Left colon (tissue), 2 donors: ENCODE measurements at regions not wholly inside any gene's neighbourhood (a gene's known extent, or its start where the extent isn't known, plus 50 kb on each side); places are given as distances from the start of the nearest gene placed in this dataset.
"Not testable (repeated sequence)": the region's sequence is repeated elsewhere in the genome, so short reads cannot be mapped to it uniquely, and the experiment has no call there.

ENCODE experiments used
- ATAC-seq: fragments of 200-7000 bp; cut with Tn5 transposase; one replicate; pipeline ENCODE4 v1.9.1; 2020; ENCODE audit warnings: mild to moderate bottlenecking, moderate library complexity
- DNase-seq, 2 donors: peaks; one replicate each; pipeline ENCODE4 v3.0.0-alpha.2; 2020
- intact Hi-C, 2 donors: fragments of 100-400 bp; cut with DNase I in 1 of 2; cut with micrococcal nuclease in 1 of 2; formaldehyde crosslinking; loops; one replicate each; pipeline versions ENCODE4 v1.11.2 to v1.14.0; 2022; cut with DNase I, micrococcal nuclease
- donor health status: DM: no; HTN: no; CAD: no.
- donor health status: DM: yes; HTN: yes; CAD: no.

DNA sequence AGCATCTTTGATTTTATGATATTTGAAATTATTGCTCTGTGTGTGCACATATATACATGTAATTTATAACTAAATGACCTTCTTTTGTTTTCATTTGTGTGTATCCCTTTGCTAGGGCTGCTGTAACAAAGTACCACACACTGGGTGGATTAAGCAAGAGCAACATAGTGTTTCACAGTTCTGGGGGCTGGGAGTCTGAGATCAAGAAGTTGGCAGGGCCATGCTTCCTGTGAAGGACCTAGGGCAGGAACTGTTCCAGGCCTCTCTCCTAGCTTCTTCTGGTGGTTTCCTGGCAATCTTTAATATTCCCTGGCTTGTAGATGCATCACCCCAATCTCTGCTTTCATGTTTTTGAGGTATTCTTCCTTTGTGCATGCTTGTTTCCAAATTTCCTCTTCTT is 1043.9 kb downstream of the TSN start:
- no peak for ATAC-seq
- intact Hi-C loops, result no loop called here

DNA sequence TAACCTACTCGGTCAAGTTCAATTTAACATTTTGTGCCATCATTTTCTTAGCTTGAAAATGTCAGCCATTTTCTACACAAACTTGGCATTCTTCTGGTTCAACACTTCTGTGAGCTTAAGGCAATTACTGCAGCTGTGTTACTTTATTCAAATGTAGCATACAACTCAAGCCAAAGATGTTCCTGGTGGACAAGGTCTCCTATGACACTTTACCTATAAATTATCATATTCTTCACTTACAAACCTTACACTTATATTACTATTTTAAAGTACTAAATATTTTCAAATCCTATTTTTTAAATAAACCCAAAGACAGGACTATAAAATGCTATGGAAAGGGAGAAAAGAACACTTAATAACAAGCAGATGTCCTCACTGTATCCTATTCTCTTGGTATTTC is 1045.3 kb downstream of the TSN start:
- DNase-seq (no peak), ATAC-seq (no peak)
- intact Hi-C loops, result no loop called here

More for the DNA sequence above, 1043.9 kb downstream of the TSN start:
- no peak for DNase-seq

DNA sequence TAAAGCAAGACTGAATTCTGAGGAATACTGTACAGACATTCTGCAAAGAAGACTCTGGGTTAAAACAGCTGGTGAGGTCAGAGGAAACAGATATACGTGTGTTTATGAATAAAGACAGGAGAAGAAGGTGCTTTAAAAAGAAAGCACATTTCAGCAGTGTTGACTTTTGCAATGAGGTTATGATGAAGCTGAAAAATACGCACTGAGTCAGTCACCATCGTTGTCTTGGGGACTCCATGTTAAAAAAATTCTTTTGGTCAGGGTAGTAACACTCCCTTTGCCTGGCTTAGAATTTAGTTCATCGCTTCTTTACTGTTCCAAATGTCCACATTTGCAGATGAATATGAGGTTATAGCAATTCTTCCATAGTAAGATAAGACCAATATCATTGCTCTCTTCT is 1049.0 kb downstream of the TSN start:
- DNase-seq (no peak), ATAC-seq (no peak)
- intact Hi-C loops, result no loop called here

DNA sequence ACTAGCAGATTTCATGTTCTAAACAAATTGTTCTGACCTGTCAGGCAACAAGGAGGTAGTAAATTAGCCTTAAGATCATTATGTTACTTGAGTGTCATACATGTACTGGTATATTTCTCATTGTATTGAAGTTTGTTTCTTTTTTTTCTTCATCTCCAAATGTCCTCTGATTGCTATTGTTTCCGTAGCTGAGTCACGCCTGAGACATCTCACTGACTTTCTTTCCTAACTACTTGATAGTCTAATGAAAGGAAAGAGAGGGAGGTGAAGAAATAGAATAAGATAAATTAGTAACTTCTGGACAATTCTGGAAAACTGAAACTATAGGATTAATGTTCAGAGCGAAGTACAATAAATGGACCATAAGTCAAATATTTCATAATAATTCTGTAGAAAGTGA is 1049.9 kb downstream of the TSN start:
- no peak for DNase-seq
- no peak for ATAC-seq
- intact Hi-C loops, result no loop called here

DNA sequence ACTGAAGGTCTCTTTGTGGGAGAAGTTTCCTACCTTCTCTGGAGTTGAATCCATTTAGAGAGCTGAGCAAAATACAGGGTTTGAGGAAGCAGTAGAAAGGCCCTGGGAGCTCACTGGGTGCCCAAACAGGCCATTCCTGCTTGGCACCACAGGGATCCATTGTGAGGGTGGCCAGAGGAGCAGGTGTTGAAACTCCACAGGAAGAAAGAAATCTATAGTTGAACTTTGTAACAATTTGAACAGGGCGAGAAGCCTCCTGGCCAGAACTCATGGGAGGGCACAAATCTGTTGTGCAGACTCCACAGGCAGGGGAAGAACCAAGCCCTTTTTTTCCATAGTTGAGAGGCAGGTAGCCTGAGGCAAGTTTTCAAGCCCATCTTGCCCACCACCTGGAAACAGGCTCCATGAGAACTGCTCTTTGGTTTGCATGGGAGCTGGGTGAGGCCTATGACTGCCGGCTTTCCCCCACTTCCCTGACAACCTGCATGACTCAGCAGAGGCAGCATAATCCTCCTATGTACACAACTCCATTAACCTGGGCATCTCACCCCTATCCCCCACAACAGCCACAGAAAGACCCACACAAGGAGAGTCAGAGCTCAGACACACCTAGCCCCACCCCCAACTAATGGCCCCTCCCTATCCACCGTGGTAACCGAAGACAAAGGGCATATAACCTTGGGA is 1053.0 kb downstream of the TSN start:
- DNase-seq, result no peak
- no peak for ATAC-seq
- intact Hi-C loops, result no loop called here

DNA sequence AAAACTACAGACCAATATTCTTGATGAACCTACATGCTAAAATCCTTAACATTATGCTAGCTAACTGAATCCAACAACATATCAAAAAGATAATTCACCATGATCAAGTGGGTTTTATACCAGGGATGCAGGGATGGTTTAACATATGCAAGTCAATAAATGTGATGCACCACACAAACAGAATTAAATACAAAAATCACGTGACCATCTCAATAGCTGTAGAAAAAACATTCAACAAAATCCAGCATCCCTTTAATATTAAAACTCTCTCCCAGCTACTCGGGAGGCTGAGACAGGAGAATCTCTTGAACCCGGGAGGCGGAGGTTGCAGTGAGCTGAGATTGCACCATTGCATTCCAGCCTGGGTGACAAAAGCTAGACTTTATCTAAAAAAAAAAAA is 1056.8 kb downstream of the TSN start:
- DNase-seq, ATAC-seq, intact Hi-C loops: not testable (repeated sequence)

DNA sequence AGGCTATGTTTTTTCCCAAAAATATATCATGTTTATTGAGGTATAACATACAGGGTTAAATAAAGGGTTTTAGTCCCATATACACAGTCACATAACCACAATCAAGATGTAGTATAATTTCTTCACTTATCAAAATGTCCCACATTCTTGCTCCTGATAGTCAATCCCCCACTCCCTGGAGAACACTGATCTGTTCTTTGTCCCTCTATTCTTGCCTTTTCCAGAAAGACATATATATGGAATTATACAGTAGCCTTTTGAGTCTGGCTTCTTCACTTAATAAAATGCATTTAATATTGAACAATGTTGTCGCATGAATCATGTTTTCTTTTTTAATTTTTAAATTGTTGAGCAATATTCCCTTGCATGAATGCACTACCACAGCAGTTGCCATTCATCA is 1059.7 kb downstream of the TSN start:
- ATAC-seq, result no peak
- DNase-seq, result no peak
- intact Hi-C loops, result no loop called here

DNA sequence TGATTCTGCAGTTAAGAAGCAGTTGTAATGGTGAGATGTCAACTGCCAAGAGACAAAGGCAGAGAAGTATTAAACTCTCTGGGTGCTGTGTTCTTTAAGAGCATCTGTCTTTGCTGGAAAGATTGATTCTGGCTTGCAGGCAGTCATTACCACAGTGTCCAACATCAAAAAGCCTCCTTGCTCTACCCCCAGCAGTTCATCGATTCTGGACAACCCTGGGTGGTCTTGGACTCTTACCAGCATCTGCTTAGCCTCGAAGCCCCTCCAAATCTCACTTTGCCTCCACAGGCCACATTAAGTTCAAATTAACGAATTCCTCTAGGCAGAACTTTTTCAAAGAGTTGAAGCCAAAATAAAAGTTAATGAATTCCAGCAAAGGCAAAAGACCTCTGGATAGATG is 1061.4 kb downstream of the TSN start:
- ATAC-seq (no peak), DNase-seq (no peak)
- intact Hi-C loops, result no loop called here

DNA sequence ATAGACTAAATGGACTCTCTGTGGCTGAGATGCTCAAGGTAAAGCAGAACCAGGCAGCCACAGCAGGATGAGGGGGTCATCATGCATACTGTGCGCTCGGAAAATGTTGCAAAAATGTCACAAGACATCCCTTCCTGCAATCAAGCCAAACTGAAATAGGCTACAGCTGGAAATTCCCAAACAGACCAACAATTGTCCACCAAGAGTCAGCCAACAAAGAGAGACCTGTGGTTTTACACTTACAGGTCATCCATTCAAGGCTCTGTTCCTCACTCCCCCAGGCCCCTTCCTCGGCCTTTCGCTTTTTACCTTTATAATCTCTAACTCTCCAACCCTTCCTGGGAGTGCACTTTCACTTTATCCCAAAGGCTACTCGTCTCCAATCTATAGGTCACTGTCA is 1066.9 kb downstream of the TSN start:
- no peak for ATAC-seq
- intact Hi-C loops, result no loop called here
- no peak for DNase-seq

DNA sequence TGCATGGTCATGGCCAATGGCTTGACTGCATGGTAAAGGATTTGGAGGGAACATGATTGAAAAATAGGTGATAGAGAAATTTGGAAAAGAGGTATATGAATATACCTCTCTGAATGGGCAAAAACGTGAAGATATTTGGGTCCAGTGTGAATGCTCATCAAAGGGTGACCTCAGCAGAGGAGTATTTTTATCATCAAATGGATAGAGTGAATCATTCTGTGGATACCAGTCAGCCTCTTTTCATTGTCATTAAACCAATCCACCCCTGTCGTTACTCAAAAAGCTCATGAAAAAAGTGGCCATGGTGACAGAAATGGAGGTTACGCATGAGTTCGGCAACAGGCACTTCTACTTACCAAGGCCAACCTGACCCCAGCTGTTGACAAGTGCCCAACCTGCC is 1074.7 kb downstream of the TSN start:
- ATAC-seq, result no peak
- intact Hi-C loops, result no loop called here

DNA sequence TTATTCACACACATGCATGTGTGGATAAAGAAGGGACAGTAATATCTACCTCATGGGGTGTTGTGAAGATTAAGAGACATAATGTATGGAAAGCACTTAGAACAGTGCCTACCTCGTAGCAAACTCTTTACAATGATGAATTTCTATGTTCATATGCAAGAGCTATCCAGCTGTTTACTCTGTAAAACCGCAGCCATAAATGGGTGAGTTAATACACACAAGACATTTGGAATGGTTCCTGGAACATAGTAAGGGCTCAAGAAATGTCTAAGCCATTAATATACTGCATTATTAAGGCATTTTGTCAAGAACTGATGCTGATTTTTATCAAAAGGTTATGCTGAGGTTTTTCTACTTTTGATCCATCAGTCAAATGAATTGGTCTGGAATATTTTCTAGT is 1076.2 kb downstream of the TSN start:
- DNase-seq (no peak), ATAC-seq (no peak)
- intact Hi-C loops, result no loop called here

More for the DNA sequence above, 1074.7 kb downstream of the TSN start:
- no peak for DNase-seq

DNA sequence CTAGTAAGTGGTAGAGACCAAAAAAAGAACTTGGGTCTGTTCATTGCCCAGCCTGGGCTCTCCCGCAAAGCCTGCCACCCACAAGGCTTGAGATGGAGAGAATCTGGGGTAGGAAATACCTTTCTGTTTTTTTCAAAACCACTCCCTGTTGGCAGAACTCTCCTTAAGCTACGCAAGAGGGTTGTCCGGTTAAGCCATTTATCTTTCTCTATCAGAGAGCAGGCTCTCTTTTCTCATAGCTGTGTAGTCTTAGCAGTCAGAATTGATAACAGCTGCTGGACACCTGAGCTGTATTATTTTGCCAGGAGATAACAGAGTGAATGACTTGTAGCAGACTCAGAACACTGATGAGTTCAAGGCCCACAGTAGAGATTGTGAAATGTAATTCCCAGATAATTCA is 1088.1 kb downstream of the TSN start:
- DNase-seq (no peak), ATAC-seq (no peak)
- intact Hi-C loops, result no loop called here

DNA sequence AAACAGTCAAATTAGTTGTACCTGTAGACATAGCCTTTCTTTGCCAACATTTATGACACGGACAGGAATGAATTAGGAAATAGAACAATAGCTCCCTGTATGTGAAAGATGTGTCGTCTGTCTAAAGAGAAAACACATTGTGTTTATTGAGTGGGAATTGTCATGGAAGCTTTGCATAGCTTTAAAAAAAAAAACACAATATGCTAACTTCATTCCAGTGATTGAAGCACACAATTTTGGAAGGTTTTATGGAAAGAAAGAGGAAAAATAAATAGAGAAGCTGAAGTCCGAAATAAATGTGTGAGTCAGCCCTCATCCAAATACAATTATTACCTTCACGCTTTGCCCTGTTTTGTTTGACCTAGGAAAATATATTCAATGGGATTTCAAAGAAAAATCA is 1095.7 kb downstream of the TSN start:
- ATAC-seq (no peak), DNase-seq (no peak)
- intact Hi-C loops, result no loop called here

DNA sequence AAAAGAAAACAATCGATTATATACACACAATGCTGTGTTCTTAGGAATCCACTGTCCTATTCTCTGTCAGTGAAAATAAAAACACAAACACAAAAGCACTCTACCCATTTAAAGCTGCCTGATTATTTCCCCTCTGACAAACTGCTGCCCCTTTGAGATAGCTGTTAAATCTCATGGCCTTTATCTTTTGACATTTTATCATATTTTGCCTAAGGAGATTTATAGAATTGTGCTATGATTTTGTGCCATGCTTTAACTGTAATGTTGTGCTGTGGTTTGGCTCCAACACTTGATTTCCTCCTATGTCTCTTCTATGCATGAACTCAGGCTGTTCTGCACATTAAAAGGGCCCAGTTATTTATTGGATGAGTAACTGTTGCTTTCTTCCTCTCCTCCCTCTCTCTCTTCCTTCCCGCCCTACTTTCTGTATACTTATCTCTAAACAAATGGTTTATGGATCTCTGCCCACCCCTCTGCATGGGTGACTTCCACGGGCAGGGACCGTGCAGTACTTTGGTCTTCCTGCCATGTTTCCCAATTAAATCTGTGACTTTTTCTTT is 1096.6 kb downstream of the TSN start:
- intact Hi-C loops, result no loop called here
- no peak for ATAC-seq

DNA sequence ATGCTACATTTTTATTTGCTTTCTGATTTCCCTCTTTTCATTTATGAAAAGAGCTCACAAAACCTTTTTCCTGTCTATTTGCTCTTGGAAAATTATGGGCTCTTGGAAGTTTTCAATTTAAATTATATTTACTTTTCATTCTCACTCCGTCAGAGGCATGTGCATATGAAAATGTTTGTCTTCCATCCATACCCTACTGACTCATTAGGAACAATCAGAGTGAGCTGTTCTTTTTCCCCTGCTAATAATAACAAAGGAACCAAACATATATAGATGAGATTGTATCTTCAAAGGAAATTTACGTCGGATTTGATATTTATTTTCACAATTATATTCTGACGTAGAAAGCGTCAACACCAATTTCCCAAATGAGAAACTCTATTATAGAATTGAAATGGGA is 1101.2 kb downstream of the TSN start:
- ATAC-seq, result no peak
- no peak for DNase-seq
- intact Hi-C loops, result no loop called here

More for the DNA sequence above, 1096.6 kb downstream of the TSN start:
- no peak for DNase-seq

DNA sequence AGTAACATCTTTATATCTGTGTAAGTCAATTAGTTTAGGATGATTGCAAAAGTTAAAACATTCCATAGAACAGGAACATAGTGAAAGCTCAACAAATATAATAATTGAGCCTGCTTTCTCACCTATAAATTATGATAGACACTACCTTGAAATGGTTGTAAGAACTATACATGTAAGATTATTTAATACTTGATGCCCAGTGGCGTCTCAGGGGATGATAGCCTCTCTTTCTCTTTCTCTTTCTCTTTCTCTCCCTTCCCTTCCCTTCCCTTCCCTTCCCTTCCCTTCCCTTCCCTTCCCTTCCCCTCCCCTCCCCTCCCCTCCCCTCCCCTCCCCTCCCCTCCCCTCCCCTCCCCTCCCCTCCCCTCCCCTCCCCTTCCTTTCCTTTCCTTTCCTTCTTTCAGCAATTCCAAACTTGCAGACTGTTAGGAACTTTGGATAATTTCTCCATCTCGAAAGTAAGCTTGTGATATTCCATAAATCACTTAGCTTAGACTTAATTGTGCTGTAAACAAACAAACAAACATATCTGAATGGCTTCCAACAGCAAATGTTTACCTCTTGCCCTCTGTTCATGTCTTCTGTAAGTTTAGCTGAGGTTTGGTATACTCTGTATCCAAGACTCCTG is 1102.7 kb downstream of the TSN start:
- no peak for ATAC-seq
- intact Hi-C loops, result no loop called here
- DNase-seq, result no peak

DNA sequence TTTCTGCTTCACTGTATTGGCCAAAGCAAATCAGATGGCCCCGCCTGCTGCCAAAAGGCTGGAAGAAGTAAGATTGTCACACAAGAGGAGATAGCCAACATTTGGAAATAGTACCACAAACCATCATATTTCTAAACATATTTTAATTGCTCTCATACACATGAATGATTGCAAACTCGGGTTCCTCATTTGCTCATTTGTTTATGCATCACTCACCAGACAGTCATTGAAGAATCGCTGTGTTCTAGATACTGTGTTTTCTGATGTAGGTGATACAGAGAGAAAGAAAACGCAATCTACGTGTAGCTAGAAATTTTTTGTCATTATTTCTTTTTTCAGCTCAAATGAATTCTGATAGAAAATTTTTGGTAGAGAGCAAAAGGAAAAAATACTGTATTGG is 1103.4 kb downstream of the TSN start:
- DNase-seq (no peak), ATAC-seq (no peak)
- intact Hi-C loops, result no loop called here

DNA sequence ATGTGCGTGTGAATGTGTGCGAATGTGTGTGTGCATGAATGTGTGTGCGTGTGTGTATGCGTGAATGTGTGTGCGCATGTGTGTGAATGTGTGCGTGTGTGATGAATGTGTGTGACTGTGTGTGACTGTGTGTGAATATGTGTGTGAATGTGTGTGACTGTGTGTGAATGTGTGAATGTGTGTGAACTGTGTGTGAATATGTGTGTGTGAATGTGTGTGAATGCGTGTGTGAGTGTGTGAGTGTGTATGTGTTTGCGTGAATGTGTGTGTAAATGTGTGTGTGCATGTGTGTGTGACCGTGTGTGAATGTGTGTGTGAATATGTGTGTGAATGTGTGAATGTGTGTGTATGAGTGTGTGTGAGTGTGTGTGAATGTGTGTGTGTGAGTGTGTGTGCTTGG is 1103.8 kb downstream of the TSN start:
- intact Hi-C loops, result no loop called here
- ATAC-seq (no peak), DNase-seq (no peak)

DNA sequence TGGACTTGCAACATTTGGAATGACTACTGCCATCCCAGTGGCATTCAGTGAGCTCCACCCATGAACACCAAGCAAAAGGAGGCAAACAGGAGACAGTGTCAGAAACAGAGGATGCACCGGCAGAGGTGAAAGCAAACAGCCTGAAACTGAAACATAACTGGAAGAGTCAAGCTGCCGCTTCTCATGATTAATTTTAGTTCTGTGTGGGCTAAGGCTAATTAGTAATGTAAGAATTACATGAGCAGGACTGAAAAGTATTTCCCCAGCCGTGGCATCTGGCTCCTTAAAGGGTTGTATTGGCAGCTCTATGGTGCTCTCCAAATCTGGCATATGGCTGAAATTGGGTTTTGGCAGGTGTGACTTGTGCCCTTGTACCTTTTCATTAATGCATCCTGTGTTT is 1108.1 kb downstream of the TSN start:
- intact Hi-C loops, result no loop called here
- ATAC-seq (no peak), DNase-seq (no peak)

DNA sequence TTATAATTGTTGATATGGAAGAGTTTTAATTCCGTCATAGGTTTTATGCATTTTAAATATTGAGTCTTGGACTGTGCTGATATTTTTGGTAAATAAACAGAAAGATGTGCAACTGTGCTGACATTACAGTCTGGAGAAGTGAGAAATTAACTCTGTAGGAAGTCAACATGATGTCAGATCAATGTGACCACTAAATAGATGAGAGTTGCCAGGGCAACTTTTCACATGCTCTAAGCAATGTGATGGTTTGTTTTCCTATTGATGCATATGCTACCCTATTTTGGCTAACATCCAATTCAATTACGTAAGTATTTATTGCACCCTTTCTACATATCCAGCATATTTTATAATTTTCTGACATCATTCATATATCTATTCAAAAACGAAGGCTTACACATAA is 1109.3 kb downstream of the TSN start:
- ATAC-seq (no peak), DNase-seq (no peak)
- intact Hi-C loops, result no loop called here

DNA sequence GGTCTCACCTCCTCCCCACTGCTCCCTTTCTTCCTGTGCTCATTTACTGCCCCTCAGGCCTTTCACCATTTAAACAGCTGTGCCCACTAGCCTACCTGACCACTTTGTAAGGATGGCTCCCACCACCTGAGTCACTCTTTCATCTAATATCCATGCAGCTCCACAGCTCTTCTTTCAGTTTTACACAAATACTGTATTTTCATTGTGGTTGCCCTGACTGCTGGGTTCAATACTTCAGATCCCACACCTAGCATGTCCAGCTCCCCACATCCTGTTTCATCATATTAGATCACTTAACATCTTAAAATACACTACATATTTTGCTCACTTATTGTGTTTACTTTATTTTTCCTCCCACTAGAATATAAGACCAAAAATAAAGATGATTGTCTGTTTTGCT is 1110.6 kb downstream of the TSN start:
- DNase-seq (no peak), ATAC-seq (no peak)
- intact Hi-C loops, result no loop called here
